ENCODE measurements at regions not wholly inside any gene's neighbourhood (a gene's known extent, or its start where the extent isn't known, plus 50 kb on each side); places are given as distances from the start of the nearest gene placed in this dataset.

DNA sequence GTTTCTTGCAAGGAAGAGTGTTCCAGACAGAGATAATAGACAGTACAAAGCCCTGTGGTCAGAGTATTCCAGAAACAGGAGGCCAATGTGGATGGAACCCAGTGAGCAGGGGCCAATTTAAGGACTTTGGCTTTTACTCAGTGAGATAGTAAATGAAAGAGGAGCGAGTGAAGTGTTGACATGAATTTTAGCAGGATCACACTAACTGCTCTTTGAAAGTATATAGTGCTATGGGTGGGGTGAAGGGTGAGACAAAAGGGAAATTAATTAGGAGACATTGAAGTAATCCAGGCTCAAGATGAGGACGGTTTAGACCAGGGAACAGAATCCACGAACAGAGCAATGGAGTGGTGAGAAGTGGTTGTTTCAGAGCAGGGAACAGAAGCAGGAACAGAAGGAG, 62.2 kb upstream of the TES start:
- TF ChIP-seq, protein P1, sequence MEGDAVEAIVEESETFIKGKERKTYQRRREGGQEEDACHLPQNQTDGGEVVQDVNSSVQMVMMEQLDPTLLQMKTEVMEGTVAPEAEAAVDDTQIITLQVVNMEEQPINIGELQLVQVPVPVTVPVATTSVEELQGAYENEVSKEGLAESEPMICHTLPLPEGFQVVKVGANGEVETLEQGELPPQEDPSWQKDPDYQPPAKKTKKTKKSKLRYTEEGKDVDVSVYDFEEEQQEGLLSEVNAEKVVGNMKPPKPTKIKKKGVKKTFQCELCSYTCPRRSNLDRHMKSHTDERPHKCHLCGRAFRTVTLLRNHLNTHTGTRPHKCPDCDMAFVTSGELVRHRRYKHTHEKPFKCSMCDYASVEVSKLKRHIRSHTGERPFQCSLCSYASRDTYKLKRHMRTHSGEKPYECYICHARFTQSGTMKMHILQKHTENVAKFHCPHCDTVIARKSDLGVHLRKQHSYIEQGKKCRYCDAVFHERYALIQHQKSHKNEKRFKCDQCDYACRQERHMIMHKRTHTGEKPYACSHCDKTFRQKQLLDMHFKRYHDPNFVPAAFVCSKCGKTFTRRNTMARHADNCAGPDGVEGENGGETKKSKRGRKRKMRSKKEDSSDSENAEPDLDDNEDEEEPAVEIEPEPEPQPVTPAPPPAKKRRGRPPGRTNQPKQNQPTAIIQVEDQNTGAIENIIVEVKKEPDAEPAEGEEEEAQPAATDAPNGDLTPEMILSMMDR (IDR thresholded peaks at IDR 0.05), result no peak
- no peak for TF ChIP-seq POLR2A (IDR thresholded peaks at IDR 0.05)
